Naive thymus-derived CD4-positive, alpha-beta T cell (primary cell): ENCODE measurements at regions not wholly inside any gene's neighbourhood (a gene's known extent, or its start where the extent isn't known, plus 50 kb on each side); places are given as distances from the start of the nearest gene placed in this dataset.

Source experiments
- ATAC-seq: fragments of 150-1000 bp; cut with Tn5 transposase; 2 replicates; pipeline ENCODE4 v1.10.0; 2021; ENCODE audit warnings: mild to moderate bottlenecking, moderate library complexity
- CTCF ChIA-PET: fragments of 350-600 bp; sonication (Branson Sonifier 250); formaldehyde crosslinking; loops from one replicate; lab custom pipeline; 2021; ENCODE audit warnings: antibody characterized with exemption; lab: Charles Lee
- POLR2A ChIA-PET: fragments of 350-600 bp; sonication (Branson Sonifier 250); formaldehyde crosslinking; loops from one replicate; lab custom pipeline; 2021; ENCODE audit warnings: antibody characterized with exemption, inconsistent platforms; lab: Charles Lee
- DNase-seq, 9 donors: peaks; one replicate each; pipeline versions ENCODE4 v3.0.0 to v3.0.0-alpha.2; 2020 to 2022; ENCODE audit warnings: mixed read lengths in 1 of 9
- H3K27ac ChIP-seq: one replicate; pipeline ENCODE4 v1.7.0; 2013; ENCODE audit warnings: mild to moderate bottlenecking, low read depth, low read length, moderate library complexity
- H3K27me3 ChIP-seq, 2 donors: one replicate each; pipeline ENCODE4 v1.7.0; 2013; ENCODE audit warnings: low read length in 2 of 2, mild to moderate bottlenecking in 2 of 2, moderate library complexity in 2 of 2; ENCODE audit not compliant: control insufficient read depth in 2 of 2, insufficient read depth in 2 of 2
- H3K36me3 ChIP-seq, 3 experiments: 1 replicate in 2 of 3; 2 replicates in 1 of 3; pipeline ENCODE4 v1.7.0; 2013; ENCODE audit warnings: low read length in 3 of 3, mild to moderate bottlenecking in 3 of 3, moderate library complexity in 1 of 3; ENCODE audit not compliant: insufficient read depth in 3 of 3, control insufficient read depth in 2 of 3
- H3K4me1 ChIP-seq, 2 donors: one replicate each; pipeline ENCODE4 v1.7.0; 2013; ENCODE audit warnings: low read length in 2 of 2, mild to moderate bottlenecking in 2 of 2, moderate library complexity in 1 of 2; ENCODE audit not compliant: control insufficient read depth in 2 of 2, insufficient read depth in 2 of 2
- H3K4me3 ChIP-seq: 2 replicates; pipeline ENCODE4 v1.7.0; 2013; ENCODE audit warnings: mild to moderate bottlenecking, low read length
- H3K9me3 ChIP-seq, 3 experiments: 1 replicate in 2 of 3; 2 replicates in 1 of 3; pipeline ENCODE4 v1.7.0; 2013; ENCODE audit warnings: low read length in 3 of 3; ENCODE audit not compliant: control insufficient read depth in 2 of 3
- H3K27ac Mint-ChIP-seq, 9 donors: one replicate each; pipeline ENCODE4 v1.8.0; 2020 to 2022; ENCODE audit warnings: mixed read lengths in 9 of 9, mild to moderate bottlenecking in 8 of 9, moderate library complexity in 5 of 9, inconsistent platforms in 2 of 9
- H3K27me3 Mint-ChIP-seq, 5 donors: one replicate each; pipeline ENCODE4 v1.8.0; 2021 to 2022; ENCODE audit warnings: mixed read lengths in 5 of 5, mild to moderate bottlenecking in 1 of 5
- H3K36me3 Mint-ChIP-seq, 5 donors: one replicate each; pipeline ENCODE4 v1.8.0; 2020 to 2022; ENCODE audit warnings: mixed read lengths in 5 of 5, mild to moderate bottlenecking in 3 of 5, inconsistent platforms in 1 of 5
- H3K4me1 Mint-ChIP-seq, 7 donors: one replicate each; pipeline ENCODE4 v1.8.0; 2020 to 2022; ENCODE audit warnings: mixed read lengths in 7 of 7, mild to moderate bottlenecking in 3 of 7, inconsistent platforms in 1 of 7
- H3K4me3 Mint-ChIP-seq, 10 donors: one replicate each; pipeline ENCODE4 v1.8.0; 2020 to 2022; ENCODE audit warnings: mild to moderate bottlenecking in 10 of 10, mixed read lengths in 10 of 10, moderate library complexity in 6 of 10, inconsistent platforms in 2 of 10
- H3K9me3 Mint-ChIP-seq, 11 donors: one replicate each; pipeline ENCODE4 v1.8.0; 2020 to 2022; ENCODE audit warnings: mixed read lengths in 11 of 11, mild to moderate bottlenecking in 4 of 11, inconsistent platforms in 1 of 11, moderate library complexity in 1 of 11
- intact Hi-C, 2 donors: fragments of 100-400 bp; cut with micrococcal nuclease; formaldehyde crosslinking; loops; one replicate each; pipeline ENCODE4 v1.15.1; 2023

- Histone ChIP-seq H3K27me3 (no peaks in the 10 kb centered on the region), H3K9me3 (no peaks in the 10 kb centered on the region), H3K4me1 (no peaks in the 10 kb centered on the region), H3K36me3 (no peaks in the 10 kb centered on the region), H3K27ac (no peak overlapping the region), H3K4me3 (no peak overlapping the region)
- Mint-ChIP-seq H3K36me3 (no peaks in the 10 kb centered on the region), H3K27ac (no peak overlapping the region), H3K27me3 (no peaks in the 10 kb centered on the region), H3K4me1 (no peaks in the 10 kb centered on the region), H3K4me3 (no peak overlapping the region), H3K9me3 (peaks cover 3 to 25% (median 5%) of the 10 kb centered on the region in 11 donors)
- intact Hi-C loops: no loop called here
- DNase-seq (no peak), ATAC-seq (no peak)
- ChIA-PET CTCF (no interaction called here), POLR2A (no interaction called here)
Observed at GRCh38 chr4:178941975-178942374, 1499.7 kb upstream of the AGA start.

- Mint-ChIP-seq H3K27me3 (no peaks in the 10 kb centered on the region), H3K9me3 (peaks cover 0 to 22% (median 11%) of the 10 kb centered on the region in 11 donors), H3K4me3 (no peak overlapping the region), H3K36me3 (peaks cover 0 to 5% (median 0%) of the 10 kb centered on the region in 5 donors), H3K27ac (no peak overlapping the region), H3K4me1 (no peaks in the 10 kb centered on the region)
- Histone ChIP-seq H3K36me3 (no peaks in the 10 kb centered on the region), H3K27ac (no peak overlapping the region), H3K4me3 (no peak overlapping the region), H3K27me3 (no peaks in the 10 kb centered on the region), H3K4me1 (no peaks in the 10 kb centered on the region), H3K9me3 (peaks cover 0 to 9% (median 0%) of the 10 kb centered on the region in 3 experiments)
- no peak for DNase-seq
- no peak for ATAC-seq
- ChIA-PET POLR2A (no interaction called here), CTCF (no interaction called here)
- intact Hi-C loops: no loop called here
Observed at GRCh38 chr4:178953447-178954120, 1511.3 kb upstream of the AGA start.

DNA sequence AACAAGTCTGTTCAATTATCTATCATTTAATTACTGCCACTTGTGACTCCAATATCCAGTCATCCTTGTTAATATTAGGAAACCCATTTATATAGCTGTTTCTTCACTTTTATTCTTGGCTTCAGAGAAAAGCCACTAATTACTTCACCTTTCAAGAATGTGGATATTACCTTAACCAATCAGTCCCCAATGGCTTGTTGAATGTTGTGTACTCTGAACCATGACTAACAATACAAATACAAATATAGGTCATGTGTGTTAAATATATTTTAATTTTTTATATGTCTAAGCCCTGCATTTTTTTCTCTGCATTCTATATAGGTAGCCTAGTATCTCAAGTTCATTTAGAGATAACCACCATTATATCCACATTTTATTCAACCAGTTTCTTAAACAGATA is 1513.4 kb upstream of the AGA start:
- no peaks in the 10 kb centered on the region for H3K4me1 ChIP-seq
- intact Hi-C loops: no loop called here
- DNase-seq (no peak), ATAC-seq (no peak)
- Mint-ChIP-seq H3K36me3 (peaks cover 0 to 5% (median 0%) of the 10 kb centered on the region in 5 donors), H3K4me1 (no peaks in the 10 kb centered on the region), H3K4me3 (no peak overlapping the region), H3K9me3 (peaks cover 0 to 22% (median 11%) of the 10 kb centered on the region in 11 donors), H3K27ac (no peak overlapping the region), H3K27me3 (no peaks in the 10 kb centered on the region)
- ChIA-PET CTCF (no interaction called here), POLR2A (no interaction called here)
- H3K27ac ChIP-seq: no peak overlapping the region
- no peaks in the 10 kb centered on the region for H3K36me3 ChIP-seq
- peaks cover 0 to 9% (median 0%) of the 10 kb centered on the region in 3 experiments for H3K9me3 ChIP-seq
- H3K27me3 ChIP-seq: no peaks in the 10 kb centered on the region
- no peak overlapping the region for H3K4me3 ChIP-seq

- CTCF ChIA-PET: no interaction called here
Observed at GRCh38 chr4:178958725-178959440, 1516.6 kb upstream of the AGA start.

DNA sequence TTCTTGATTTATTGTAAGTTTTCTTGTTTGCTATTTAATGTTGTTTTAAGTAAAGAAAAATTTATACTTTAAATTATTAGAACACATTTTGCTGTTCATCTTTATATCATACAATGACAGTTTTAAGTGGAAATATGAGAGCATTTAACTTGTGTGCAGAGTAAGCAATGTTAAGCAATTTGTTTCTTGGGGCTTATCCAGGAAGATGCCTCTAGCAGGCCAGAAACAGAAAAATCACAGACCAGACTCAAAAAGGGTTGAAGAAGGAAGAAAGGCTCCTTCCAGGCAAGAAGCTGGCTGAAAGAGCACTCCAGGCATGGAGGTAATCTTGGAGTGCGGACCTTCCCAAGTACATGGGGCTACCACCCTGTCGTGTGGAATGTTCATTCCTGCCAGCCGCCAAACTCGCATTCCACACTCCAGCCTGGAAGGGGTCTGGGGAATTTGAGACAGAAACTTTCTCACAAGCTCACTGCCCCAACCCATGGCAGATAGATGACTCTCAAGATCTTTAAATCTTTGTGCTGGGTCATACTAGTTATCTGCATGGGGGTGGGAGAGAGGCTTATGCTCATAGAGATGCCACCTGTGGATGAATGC is 1521.3 kb upstream of the AGA start:
- H3K36me3 Mint-ChIP-seq: no peaks in the 10 kb centered on the region
- H3K4me3 Mint-ChIP-seq: no peak overlapping the region
- intact Hi-C loops: no loop called here
- H3K9me3 ChIP-seq: no peaks in the 10 kb centered on the region
- no peak overlapping the region for H3K27ac ChIP-seq
- H3K36me3 ChIP-seq: no peaks in the 10 kb centered on the region
- ChIA-PET CTCF (no interaction called here), POLR2A (no interaction called here)
- no peak for ATAC-seq
- no peaks in the 10 kb centered on the region for H3K4me1 ChIP-seq
- H3K27me3 Mint-ChIP-seq: no peaks in the 10 kb centered on the region
- no peaks in the 10 kb centered on the region for H3K4me1 Mint-ChIP-seq
- no peaks in the 10 kb centered on the region for H3K27me3 ChIP-seq
- no peak overlapping the region for H3K27ac Mint-ChIP-seq
- DNase-seq: no peak
- H3K4me3 ChIP-seq: no peak overlapping the region
- H3K9me3 Mint-ChIP-seq: peaks cover 0 to 15% (median 2%) of the 10 kb centered on the region in 11 donors

More at GRCh38 chr4:178958725-178959440, 1516.6 kb upstream of the AGA start:
- Histone ChIP-seq H3K36me3 (no peaks in the 10 kb centered on the region), H3K27ac (no peak overlapping the region), H3K4me3 (no peak overlapping the region), H3K4me1 (no peaks in the 10 kb centered on the region), H3K9me3 (peaks cover 0 to 2% (median 0%) of the 10 kb centered on the region in 3 experiments), H3K27me3 (no peaks in the 10 kb centered on the region)
- Mint-ChIP-seq H3K4me3 (no peak overlapping the region), H3K27me3 (no peaks in the 10 kb centered on the region), H3K9me3 (peaks cover 0 to 23% (median 11%) of the 10 kb centered on the region in 11 donors), H3K36me3 (peaks cover 0 to 5% (median 0%) of the 10 kb centered on the region in 5 donors), H3K4me1 (no peaks in the 10 kb centered on the region), H3K27ac (no peak overlapping the region)
- intact Hi-C loops: no loop called here
- no peak for ATAC-seq
- DNase-seq: no peak
- POLR2A ChIA-PET: no interaction called here

DNA sequence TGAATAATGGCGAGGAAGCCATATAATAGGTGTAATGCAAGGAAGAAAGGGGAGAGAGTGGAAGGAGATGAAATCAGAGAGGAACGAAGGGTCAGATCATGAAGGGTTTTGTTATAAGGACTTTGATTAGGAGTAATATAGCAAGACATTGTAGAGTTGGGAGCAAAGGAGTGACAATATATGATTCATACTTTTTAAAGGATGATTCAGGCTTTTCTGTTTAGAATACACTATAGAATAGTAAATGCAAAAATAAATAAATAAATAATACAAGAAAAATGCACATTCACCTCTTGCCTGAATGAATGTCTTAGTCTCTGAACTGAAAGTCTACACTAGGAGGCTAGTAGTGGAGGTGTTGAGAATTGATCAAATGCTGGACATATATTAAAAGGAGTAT is 1524.4 kb upstream of the AGA start:
- H3K4me1 ChIP-seq: no peaks in the 10 kb centered on the region
- no peak overlapping the region for H3K4me3 ChIP-seq
- DNase-seq (no peak), ATAC-seq (no peak)
- no peaks in the 10 kb centered on the region for H3K27me3 ChIP-seq
- intact Hi-C loops: no loop called here
- H3K27me3 Mint-ChIP-seq: no peaks in the 10 kb centered on the region
- H3K4me1 Mint-ChIP-seq: no peaks in the 10 kb centered on the region
- H3K9me3 ChIP-seq: peaks cover 0 to 3% (median 0%) of the 10 kb centered on the region in 3 experiments
- POLR2A ChIA-PET: no interaction called here
- CTCF ChIA-PET: no interaction called here
- H3K27ac ChIP-seq: no peak overlapping the region
- no peaks in the 10 kb centered on the region for H3K36me3 ChIP-seq
- no peak overlapping the region for H3K27ac Mint-ChIP-seq
- peaks cover 0 to 26% (median 2%) of the 10 kb centered on the region in 11 donors for H3K9me3 Mint-ChIP-seq
- H3K4me3 Mint-ChIP-seq: no peak overlapping the region
- no peaks in the 10 kb centered on the region for H3K36me3 Mint-ChIP-seq
